ENCODE measurements at regions not wholly inside any gene's neighbourhood (a gene's known extent, or its start where the extent isn't known, plus 50 kb on each side); places are given as distances from the start of the nearest gene placed in this dataset.
A peak's percentile ranks its signal among the peaks of the same experiment; 100 is the strongest.

DNA sequence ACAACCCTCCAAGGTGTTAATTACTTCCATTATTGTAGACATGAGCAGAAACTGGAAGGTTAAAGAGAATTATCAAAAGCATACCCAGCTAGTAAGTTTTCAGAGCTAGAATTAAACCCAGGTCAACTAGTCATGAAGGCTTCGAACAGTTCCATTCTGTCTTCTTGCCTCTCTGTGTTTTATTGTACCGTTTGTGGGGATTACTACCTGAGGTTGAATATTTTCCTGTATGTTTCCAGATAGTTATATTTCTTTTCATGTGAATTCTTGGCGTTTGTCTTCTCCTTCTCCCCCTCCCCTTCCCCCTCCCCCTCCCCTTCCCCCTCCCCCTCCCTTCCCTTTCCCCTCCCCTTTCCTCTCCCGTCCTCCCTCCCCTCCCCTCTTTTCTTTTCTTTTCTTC, 218.0 kb upstream of the GALNT17 start:
- Histone ChIP-seq H3K4me3 (no peak overlapping the region), H3K36me3 (no peaks in the 10 kb centered on the region), H3K27ac (no peak overlapping the region), H3K9me3 (no peaks in the 10 kb centered on the region), H3K4me1 (no peaks in the 10 kb centered on the region), H3K27me3 (no peaks in the 10 kb centered on the region)
- ATAC-seq (no peak), DNase-seq (no peak)
- TF ChIP-seq, protein P1, sequence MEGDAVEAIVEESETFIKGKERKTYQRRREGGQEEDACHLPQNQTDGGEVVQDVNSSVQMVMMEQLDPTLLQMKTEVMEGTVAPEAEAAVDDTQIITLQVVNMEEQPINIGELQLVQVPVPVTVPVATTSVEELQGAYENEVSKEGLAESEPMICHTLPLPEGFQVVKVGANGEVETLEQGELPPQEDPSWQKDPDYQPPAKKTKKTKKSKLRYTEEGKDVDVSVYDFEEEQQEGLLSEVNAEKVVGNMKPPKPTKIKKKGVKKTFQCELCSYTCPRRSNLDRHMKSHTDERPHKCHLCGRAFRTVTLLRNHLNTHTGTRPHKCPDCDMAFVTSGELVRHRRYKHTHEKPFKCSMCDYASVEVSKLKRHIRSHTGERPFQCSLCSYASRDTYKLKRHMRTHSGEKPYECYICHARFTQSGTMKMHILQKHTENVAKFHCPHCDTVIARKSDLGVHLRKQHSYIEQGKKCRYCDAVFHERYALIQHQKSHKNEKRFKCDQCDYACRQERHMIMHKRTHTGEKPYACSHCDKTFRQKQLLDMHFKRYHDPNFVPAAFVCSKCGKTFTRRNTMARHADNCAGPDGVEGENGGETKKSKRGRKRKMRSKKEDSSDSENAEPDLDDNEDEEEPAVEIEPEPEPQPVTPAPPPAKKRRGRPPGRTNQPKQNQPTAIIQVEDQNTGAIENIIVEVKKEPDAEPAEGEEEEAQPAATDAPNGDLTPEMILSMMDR (IDR thresholded peaks at IDR 0.05): no peak
- intact Hi-C loops (cut with DNase I): no loop called here

DNA sequence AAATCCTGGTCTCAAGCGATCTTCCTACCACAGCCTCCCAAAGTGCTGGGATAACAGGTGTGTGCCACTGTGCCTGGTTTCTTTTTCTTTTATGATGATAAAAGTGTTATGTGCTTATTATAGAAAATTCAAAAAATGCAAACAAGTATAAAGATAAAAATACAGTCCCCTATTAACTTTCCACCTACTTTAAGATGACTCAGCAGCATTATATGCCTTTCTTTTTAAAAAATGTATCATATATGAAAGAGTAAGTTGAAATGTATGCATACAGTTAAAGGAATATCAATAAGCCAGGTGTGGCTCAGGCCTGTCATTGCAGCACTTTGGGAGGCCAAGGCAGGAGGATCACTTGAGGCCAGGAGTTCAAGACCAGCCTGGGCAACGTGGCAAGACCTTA, 216.9 kb upstream of the GALNT17 start:
- Histone ChIP-seq H3K4me3 (no peak overlapping the region), H3K27ac (no peak overlapping the region), H3K27me3 (no peaks in the 10 kb centered on the region), H3K36me3 (no peaks in the 10 kb centered on the region), H3K9me3 (no peaks in the 10 kb centered on the region), H3K4me1 (no peaks in the 10 kb centered on the region)
- intact Hi-C loops (cut with DNase I): no loop called here
- DNase-seq (no peak), ATAC-seq (no peak)
- TF ChIP-seq, protein P1 (IDR thresholded peaks at IDR 0.05): no peak

DNA sequence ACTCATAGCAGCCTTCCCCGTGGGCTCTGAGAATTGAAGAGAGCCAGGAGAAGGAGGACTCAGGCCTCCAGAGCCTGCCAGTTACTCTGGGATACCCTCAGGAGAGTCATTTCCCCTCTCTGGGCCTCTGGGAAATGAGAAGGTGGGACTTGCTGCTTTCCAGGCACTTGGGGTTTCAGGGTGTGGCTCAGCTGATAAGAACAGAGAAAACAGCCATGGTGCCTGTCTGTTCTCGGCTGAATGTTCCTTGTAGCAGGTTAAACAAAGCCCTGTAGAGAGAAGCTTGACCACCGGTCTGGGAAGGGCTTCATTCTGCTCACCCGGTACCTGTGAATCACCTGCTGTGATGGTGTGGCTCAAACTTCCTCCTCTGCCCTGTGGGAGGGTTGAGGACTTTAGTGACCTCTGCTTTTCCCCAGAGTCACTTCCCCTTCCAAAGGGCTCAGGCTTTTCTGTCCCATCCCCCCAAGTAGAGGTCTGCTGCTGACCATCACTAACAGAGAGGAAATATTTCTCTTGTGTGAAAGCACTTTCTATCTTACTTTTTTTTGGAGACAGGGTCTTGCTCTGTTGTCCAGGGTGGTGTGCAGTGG, 212.4 kb upstream of the GALNT17 start:
- TF ChIP-seq, protein P1 (IDR thresholded peaks at IDR 0.05): no peak
- Histone ChIP-seq H3K27ac (no peak overlapping the region), H3K9me3 (no peaks in the 10 kb centered on the region), H3K4me3 (no peak overlapping the region), H3K27me3 (no peaks in the 10 kb centered on the region), H3K36me3 (no peaks in the 10 kb centered on the region), H3K4me1 (no peaks in the 10 kb centered on the region)
- ATAC-seq: no peak
- intact Hi-C loops (cut with DNase I): no loop called here
- peak in 1 of 4 donors; percentile 5 for DNase-seq

DNA sequence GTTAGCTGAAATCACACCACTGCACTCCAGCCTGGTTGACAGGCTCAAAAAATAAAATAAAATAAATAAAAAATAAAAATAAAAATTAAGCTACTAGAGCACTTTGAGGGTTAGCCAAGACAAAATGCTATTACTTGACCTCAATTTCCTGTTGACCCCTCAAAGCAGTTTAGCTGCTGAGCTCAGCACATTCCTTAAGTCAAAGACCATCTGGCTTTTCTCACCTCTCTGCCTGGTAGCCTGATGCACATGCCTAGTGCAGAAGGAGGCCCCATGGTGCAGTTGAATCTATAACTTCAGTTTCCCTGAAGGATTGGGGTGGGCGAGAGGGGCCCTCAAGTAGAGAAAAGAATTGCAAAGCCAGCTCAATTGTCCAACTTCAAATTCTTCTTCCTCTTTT, 211.1 kb upstream of the GALNT17 start:
- Histone ChIP-seq H3K36me3 (no peaks in the 10 kb centered on the region), H3K4me3 (no peak overlapping the region), H3K9me3 (no peaks in the 10 kb centered on the region), H3K27me3 (no peaks in the 10 kb centered on the region), H3K4me1 (no peaks in the 10 kb centered on the region), H3K27ac (no peak overlapping the region)
- DNase-seq: peak in 2 of 4 donors; percentile 44 to 46
- TF ChIP-seq, protein P1 (IDR thresholded peaks at IDR 0.05): no peak
- no peak for ATAC-seq
- intact Hi-C loops (cut with DNase I): no loop called here

DNA sequence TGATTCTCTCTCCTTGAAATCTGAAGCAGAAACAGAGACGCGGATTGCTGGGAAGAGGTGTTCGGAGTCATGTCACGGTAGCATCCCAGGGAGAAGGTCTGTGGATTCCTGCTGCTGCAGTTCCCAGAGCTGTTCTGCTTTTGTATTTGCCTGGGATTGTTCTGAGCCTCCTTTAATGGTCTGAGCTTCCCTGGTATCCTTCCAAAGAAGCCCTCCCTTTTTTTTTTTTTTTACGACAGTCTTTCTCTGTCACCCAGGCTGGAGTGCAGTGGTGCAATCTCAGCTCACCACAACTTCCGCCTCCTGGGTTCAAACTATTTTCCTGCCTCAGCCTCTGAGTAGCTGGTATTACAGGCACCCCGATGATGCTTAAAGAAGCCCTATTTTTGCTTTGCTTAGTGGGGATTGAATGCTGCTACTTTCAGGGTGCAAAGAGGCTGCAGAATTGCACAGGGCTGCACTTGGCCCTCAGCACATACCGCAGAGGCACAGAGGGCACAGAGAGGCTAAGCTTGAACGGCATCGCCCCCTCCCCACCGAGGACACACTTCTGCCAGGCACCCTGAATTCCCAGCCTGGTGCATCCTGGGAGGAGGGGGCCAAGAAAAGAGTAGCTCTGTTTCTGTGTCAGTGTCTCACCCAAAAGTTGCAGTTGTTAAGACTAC, 208.6 kb upstream of the GALNT17 start:
- TF ChIP-seq, protein P1 (IDR thresholded peaks at IDR 0.05): no peak
- Histone ChIP-seq H3K9me3 (no peaks in the 10 kb centered on the region), H3K4me1 (no peaks in the 10 kb centered on the region), H3K27me3 (no peaks in the 10 kb centered on the region), H3K27ac (no peak overlapping the region), H3K36me3 (no peaks in the 10 kb centered on the region), H3K4me3 (no peak overlapping the region)
- intact Hi-C loops (cut with DNase I): no loop called here
- DNase-seq: peak in 2 of 4 donors; percentile 5 to 24
- ATAC-seq: peak; percentile 13
